IMR-90 (cell line): ENCODE measurements at regions not wholly inside any gene's neighbourhood (a gene's known extent, or its start where the extent isn't known, plus 50 kb on each side); places are given as distances from the start of the nearest gene placed in this dataset.

Experiments used
- ATAC-seq: fragments of 200-7000 bp; cut with Tn5 transposase; 2 replicates; pipeline ENCODE4 v1.9.1; 2020; ENCODE audit warnings: low read depth, mild to moderate bottlenecking, moderate library complexity
- BruUV-seq: library from RNA; stranded (reverse); fragments of 400-500 nt; replicated peaks from 2 replicates; lab custom pipeline; 2021; lab: Mats Ljungman, UMichigan
- CTCF ChIA-PET: fragments of 300-600 bp; formaldehyde crosslinking; extraction: SDS; loops from one replicate; lab custom pipeline; 2021; ENCODE audit warnings: antibody characterized with exemption; lab: Yijun Ruan, JAX
- POLR2A ChIA-PET: fragments of 300-600 bp; sonication (Branson Sonifier 250); formaldehyde crosslinking; loops from one replicate; lab custom pipeline; 2022; ENCODE audit warnings: antibody characterized with exemption; ENCODE audit not compliant: unreplicated experiment; lab: Charles Lee
- DNase-seq: peaks from one replicate; pipeline ENCODE4 v3.0.0; 2013
- H2AFZ ChIP-seq: replicated peaks from 2 replicates; pipeline ENCODE3; 2013; ENCODE audit warnings: low read length, mild to moderate bottlenecking; ENCODE audit not compliant: poor library complexity
- H2AK5ac ChIP-seq: 2 replicates; pipeline ENCODE4 v1.6.1; 2013; ENCODE audit warnings: low read depth, low read length, inconsistent platforms
- H2AK9ac ChIP-seq: replicated peaks from 2 replicates; pipeline ENCODE3; 2013; ENCODE audit warnings: mild to moderate bottlenecking, low read depth, low read length, moderate library complexity; ENCODE audit not compliant: poor library complexity
- H2BK120ac ChIP-seq: 2 replicates; pipeline ENCODE4 v1.6.1; 2013; ENCODE audit warnings: low read depth, low read length, inconsistent platforms
- H2BK15ac ChIP-seq: 3 replicates; pipeline ENCODE4 v1.6.1; 2013; ENCODE audit warnings: low read depth, low read length, inconsistent platforms
- H2BK20ac ChIP-seq: 2 replicates; pipeline ENCODE4 v1.6.1; 2013; ENCODE audit warnings: low read depth, mild to moderate bottlenecking, inconsistent platforms, low read length, moderate library complexity
- H2BK5ac ChIP-seq: 2 replicates; pipeline ENCODE4 v1.6.1; 2013; ENCODE audit warnings: mild to moderate bottlenecking, low read depth, low read length, inconsistent platforms; ENCODE audit not compliant: poor library complexity, severe bottlenecking
- H3K14ac ChIP-seq: replicated peaks from 2 replicates; pipeline ENCODE4 v1.6.1; 2013; ENCODE audit warnings: low read depth, low read length, inconsistent platforms
- H3K18ac ChIP-seq: 2 replicates; pipeline ENCODE4 v1.6.1; 2013; ENCODE audit warnings: low read depth, low read length, control low read depth
- H3K23ac ChIP-seq: 2 replicates; pipeline ENCODE4 v1.6.1; 2013; ENCODE audit warnings: low read depth, low read length, inconsistent platforms
- H3K27ac ChIP-seq: 2 replicates; pipeline ENCODE4 v1.5.1; 2013; ENCODE audit warnings: mild to moderate bottlenecking, control low read depth, low read length; ENCODE audit not compliant: insufficient read depth
- H3K27me3 ChIP-seq: 2 replicates; pipeline ENCODE4 v1.6.1; 2013; ENCODE audit warnings: low read length; ENCODE audit not compliant: control insufficient read depth, insufficient read depth
- H3K36me3 ChIP-seq: 2 replicates; pipeline ENCODE4 v1.6.1; 2013; ENCODE audit warnings: low read length, mixed read lengths; ENCODE audit not compliant: control insufficient read depth, insufficient read depth
- H3K4ac ChIP-seq: 2 replicates; pipeline ENCODE4 v1.6.1; 2013; ENCODE audit warnings: low read depth, low read length, inconsistent platforms
- H3K4me1 ChIP-seq: 2 replicates; pipeline ENCODE4 v1.6.1; 2013; ENCODE audit warnings: low read length, mixed read lengths; ENCODE audit not compliant: control insufficient read depth, insufficient read depth
- H3K4me2 ChIP-seq: 2 replicates; pipeline ENCODE4 v1.6.1; 2013; ENCODE audit warnings: low read depth, mild to moderate bottlenecking, control low read depth, low read length, moderate library complexity
- H3K4me3 ChIP-seq: 2 replicates; pipeline ENCODE4 v1.5.1; 2013; ENCODE audit warnings: low read depth, mild to moderate bottlenecking, control low read depth, low read length, moderate library complexity; ENCODE audit not compliant: insufficient read depth
- H3K56ac ChIP-seq: 2 replicates; pipeline ENCODE4 v1.6.1; 2013; ENCODE audit warnings: low read length, inconsistent platforms; ENCODE audit not compliant: insufficient read depth; ENCODE audit errors: extremely low read depth
- H3K79me1 ChIP-seq, 2 experiments: 2 replicates each; pipeline ENCODE4 v1.6.1; 2013; ENCODE audit warnings: low read length in 2 of 2, inconsistent platforms in 1 of 2, low read depth in 1 of 2
- H3K9ac ChIP-seq: 2 replicates; pipeline ENCODE4 v1.6.1; 2013; ENCODE audit warnings: low read depth, low read length, control low read depth
- H3K9me1 ChIP-seq: 2 replicates; pipeline ENCODE4 v1.6.1; 2013; ENCODE audit warnings: low read length, inconsistent platforms; ENCODE audit not compliant: insufficient read depth
- H3K9me3 ChIP-seq: 2 replicates; pipeline ENCODE4 v1.6.1; 2013; ENCODE audit warnings: low read length; ENCODE audit not compliant: control insufficient read depth, insufficient read depth
- H4K20me1 ChIP-seq: 2 replicates; pipeline ENCODE4 v1.6.1; 2013; ENCODE audit warnings: low read length, inconsistent platforms; ENCODE audit not compliant: insufficient read depth
- H4K5ac ChIP-seq: 2 replicates; pipeline ENCODE4 v1.6.1; 2013; ENCODE audit warnings: mild to moderate bottlenecking, low read depth, low read length, control low read depth
- H4K8ac ChIP-seq, 2 experiments: 2 replicates each; pipeline ENCODE4 v1.6.1; 2013; ENCODE audit warnings: low read depth in 2 of 2, low read length in 2 of 2, control low read depth in 1 of 2, inconsistent platforms in 1 of 2
- H4K91ac ChIP-seq: 2 replicates; pipeline ENCODE4 v1.6.1; 2013; ENCODE audit warnings: low read depth, low read length, inconsistent platforms; ENCODE audit not compliant: insufficient read depth
- CEBPB ChIP-seq: IDR thresholded peaks from 2 replicates; pipeline ENCODE4 v1.6.1; 2012; ENCODE audit warnings: low read depth, low read length, improper control_type of control experiment
- ELK1 ChIP-seq: fragments of 150-350 bp; IDR thresholded peaks from 2 replicates; pipeline ENCODE4 v1.6.1; 2016; ENCODE audit warnings: low read depth, mild to moderate bottlenecking, low read length, moderate library complexity, borderline replicate concordance
- FOS ChIP-seq: fragments of 150-350 bp; IDR thresholded peaks from 2 replicates; pipeline ENCODE4 v1.6.1; 2016; ENCODE audit warnings: low read depth, low read length
- MAZ ChIP-seq: IDR thresholded peaks from 2 replicates; pipeline ENCODE4 v1.6.1; 2012; ENCODE audit warnings: low read depth, mild to moderate bottlenecking, low read length, improper control_type of control experiment, moderate library complexity, borderline replicate concordance
- MXI1 ChIP-seq: IDR thresholded peaks from 2 replicates; pipeline ENCODE4 v1.6.1; 2012; ENCODE audit warnings: low read depth, mild to moderate bottlenecking, low read length, moderate library complexity, borderline replicate concordance
- RAD21 ChIP-seq: IDR thresholded peaks from 2 replicates; pipeline ENCODE4 v1.6.1; 2012; ENCODE audit warnings: low read length, improper control_type of control experiment
- USF2 ChIP-seq: fragments of 150-350 bp; IDR thresholded peaks from 2 replicates; pipeline ENCODE4 v1.6.1; 2017; ENCODE audit warnings: mild to moderate bottlenecking, antibody characterized with exemption, low read length, low read depth
- WGBS, 2 experiments: methylation state at CpG; one replicate each; pipeline versions ENCODE4 v1.1.5 to v1.1.7; 2013; ENCODE audit warnings: missing lambda C conversion rate in 2 of 2; ENCODE audit not compliant: insufficient read length in 1 of 2; ENCODE audit errors: extremely low coverage in 2 of 2; 5-methylcytosine and 5-hydroxymethylcytosine counted together
- dilution Hi-C: fragments of 300-500 bp; cut with HindIII; formaldehyde crosslinking; loops from one replicate; pipeline ENCODE4 v1.14.3; 2018; ENCODE audit warnings: low sequenced_read_pairs; ENCODE audit not compliant: unreplicated experiment
- in situ Hi-C: fragments of 300-500 bp; cut with MboI; formaldehyde crosslinking; loops from 3 replicates; pipeline ENCODE4 v1.14.3; 2019; ENCODE audit warnings: low sequenced_read_pairs, inconsistent platforms, mixed read lengths
- intact Hi-C: fragments of 100-400 bp; cut with micrococcal nuclease; formaldehyde crosslinking; loops from 2 replicates; pipeline ENCODE4 v1.10.0; 2022

GRCh38 chr2:8154936-8155335 lies 526.9 kb upstream of the ID2 start:
- no TSS peak for BruUV-seq
- H3K14ac ChIP-seq = no peak overlapping the region
- intact Hi-C loops (no loop called here), in situ Hi-C loops (loop anchor here (25.0 kb wide), 1 partner anchor 532 kb away; the partner anchor contains the start of gene ID2), dilution Hi-C loops (no loop called here)
- H2AK5ac ChIP-seq = peak overlapping the region; percentile 31; the same call in 1 of the 2 replicates
- no peak overlapping the region for H3K4me2 ChIP-seq
- H3K79me1 ChIP-seq = no peaks in the 10 kb centered on the region
- CTCF ChIA-PET = no interaction called here
- H4K20me1 ChIP-seq = no peaks in the 10 kb centered on the region
- no peak for ATAC-seq
- H2BK15ac ChIP-seq = peak overlapping the region; percentile 57; the same call in 2 of the 3 replicates
- H2BK5ac ChIP-seq = no peak overlapping the region
- H4K8ac ChIP-seq = no peak overlapping the region
- 83% methylated on average over 1 of the region's 6 CpGs; no CpG with 5 or more reads in 1 of the 2 experiments for WGBS, 2 experiments
- H3K4ac ChIP-seq = no peak overlapping the region
- peaks cover 3% of the 10 kb centered on the region; the same call in 1 of the 2 replicates for H3K9me1 ChIP-seq
- peak; percentile 85 for DNase-seq
- no peak overlapping the region for H2AK9ac ChIP-seq
- H3K4me3 ChIP-seq = no peak overlapping the region
- H2BK120ac ChIP-seq = no peak overlapping the region
- no peak overlapping the region for H3K56ac ChIP-seq
- no peak overlapping the region for H4K5ac ChIP-seq
- TF ChIP-seq ELK1 (no peak), MXI1 (no peak), FOS (peak; percentile 59; the same call in 1 of the 2 replicates), USF2 (no peak), MAZ (no peak), RAD21 (no peak), CEBPB (peak; percentile 64; the same call in 1 of the 2 replicates)
- POLR2A ChIA-PET = no interaction called here
- no peak overlapping the region for H3K23ac ChIP-seq
- H2AFZ ChIP-seq = no peak overlapping the region
- 0 out of 2 replicates have a peak overlapping the region, but pooled peaks have one; percentile 6 for H2BK20ac ChIP-seq
- no peaks in the 10 kb centered on the region for H3K36me3 ChIP-seq
- no peak overlapping the region for H3K27ac ChIP-seq
- H3K4me1 ChIP-seq = peaks cover 5% of the 10 kb centered on the region
- no peak overlapping the region for H3K18ac ChIP-seq
- 0 out of 2 replicates have a peak, but pooled peaks cover 3% of the 10 kb centered on the region for H3K9me3 ChIP-seq
- H3K27me3 ChIP-seq = no peaks in the 10 kb centered on the region
- no peak overlapping the region for H3K9ac ChIP-seq
- no peak overlapping the region for H4K91ac ChIP-seq
